H1 (cell line): ENCODE measurements at regions not wholly inside any gene's neighbourhood (a gene's known extent, or its start where the extent isn't known, plus 50 kb on each side); places are given as distances from the start of the nearest gene placed in this dataset.

Experiments used
- EZH2 ChIP-seq: fragments of 200-600 bp; sonication (generic); IDR thresholded peaks from 2 replicates; pipeline ENCODE4 v1.7.1; 2012; ENCODE audit warnings: low read depth, mild to moderate bottlenecking, moderate library complexity, low read length, inconsistent platforms; ENCODE audit not compliant: severe bottlenecking
- RAD21 ChIP-seq, 2 experiments: IDR thresholded peaks in 1 of 2; conservative IDR thresholded peaks in 1 of 2; 2 replicates each; pipeline ENCODE4 v1.6.1; 2011; ENCODE audit warnings: low read depth in 2 of 2, low read length in 2 of 2, improper control_type of control experiment in 1 of 2, inconsistent platforms in 1 of 2, mild to moderate bottlenecking in 1 of 2, moderate library complexity in 1 of 2
- YY1 ChIP-seq: IDR thresholded peaks from 2 replicates; pipeline ENCODE4 v1.6.1; 2011; ENCODE audit warnings: low read depth, mild to moderate bottlenecking, low read length
- TF ChIP-seq, protein P1 (sequence below), 3 experiments: IDR thresholded peaks; 1 replicate in 2 of 3; 2 replicates in 1 of 3; pipeline versions ENCODE4 v1.5.1 to v1.6.1; 2011; ENCODE audit warnings: low read length in 3 of 3, mild to moderate bottlenecking in 3 of 3, inconsistent platforms in 2 of 3, low read depth in 1 of 3, moderate library complexity in 1 of 3; ENCODE audit not compliant: insufficient read depth in 1 of 3; ENCODE audit errors: control extremely low read depth in 1 of 3

DNA sequence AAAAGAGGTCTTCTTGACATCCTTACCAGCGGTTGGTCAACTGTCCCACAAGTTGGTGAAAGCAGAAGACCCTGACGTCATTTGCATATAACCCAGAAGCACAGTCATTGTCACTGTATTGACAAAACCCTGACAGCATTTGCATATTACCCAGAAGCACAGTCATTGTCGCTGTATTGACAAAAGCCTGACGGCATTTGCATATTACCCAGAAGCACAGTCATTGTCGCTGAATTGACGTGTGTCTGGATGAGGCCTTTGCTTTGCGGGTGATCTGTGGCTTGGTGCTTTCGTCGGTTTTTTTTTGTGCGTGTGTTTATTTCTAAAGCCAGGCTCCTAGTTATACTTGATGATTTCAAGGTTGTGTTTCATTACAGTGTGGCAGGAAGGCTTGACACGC lies 1145.2 kb downstream of the BRD1 start:
- TF ChIP-seq, protein P1, sequence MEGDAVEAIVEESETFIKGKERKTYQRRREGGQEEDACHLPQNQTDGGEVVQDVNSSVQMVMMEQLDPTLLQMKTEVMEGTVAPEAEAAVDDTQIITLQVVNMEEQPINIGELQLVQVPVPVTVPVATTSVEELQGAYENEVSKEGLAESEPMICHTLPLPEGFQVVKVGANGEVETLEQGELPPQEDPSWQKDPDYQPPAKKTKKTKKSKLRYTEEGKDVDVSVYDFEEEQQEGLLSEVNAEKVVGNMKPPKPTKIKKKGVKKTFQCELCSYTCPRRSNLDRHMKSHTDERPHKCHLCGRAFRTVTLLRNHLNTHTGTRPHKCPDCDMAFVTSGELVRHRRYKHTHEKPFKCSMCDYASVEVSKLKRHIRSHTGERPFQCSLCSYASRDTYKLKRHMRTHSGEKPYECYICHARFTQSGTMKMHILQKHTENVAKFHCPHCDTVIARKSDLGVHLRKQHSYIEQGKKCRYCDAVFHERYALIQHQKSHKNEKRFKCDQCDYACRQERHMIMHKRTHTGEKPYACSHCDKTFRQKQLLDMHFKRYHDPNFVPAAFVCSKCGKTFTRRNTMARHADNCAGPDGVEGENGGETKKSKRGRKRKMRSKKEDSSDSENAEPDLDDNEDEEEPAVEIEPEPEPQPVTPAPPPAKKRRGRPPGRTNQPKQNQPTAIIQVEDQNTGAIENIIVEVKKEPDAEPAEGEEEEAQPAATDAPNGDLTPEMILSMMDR (IDR thresholded peaks at IDR 0.05; ENCODE audit: control extremely low read depth in 1 of 3, insufficient read depth in 1 of 3, low read depth in 1 of 3, low read length in 3 of 3): no peak
- TF ChIP-seq RAD21 (IDR thresholded peaks at IDR 0.05 in 1 of 2, conservative IDR thresholded peaks at IDR 0.05 in 1 of 2; ENCODE audit: low read depth in 2 of 2, low read length in 2 of 2) (no peak), YY1 (no peak), EZH2 (no peak)
